ENCODE measurements at regions not wholly inside any gene's neighbourhood (a gene's known extent, or its start where the extent isn't known, plus 50 kb on each side); places are given as distances from the start of the nearest gene placed in this dataset.

DNA sequence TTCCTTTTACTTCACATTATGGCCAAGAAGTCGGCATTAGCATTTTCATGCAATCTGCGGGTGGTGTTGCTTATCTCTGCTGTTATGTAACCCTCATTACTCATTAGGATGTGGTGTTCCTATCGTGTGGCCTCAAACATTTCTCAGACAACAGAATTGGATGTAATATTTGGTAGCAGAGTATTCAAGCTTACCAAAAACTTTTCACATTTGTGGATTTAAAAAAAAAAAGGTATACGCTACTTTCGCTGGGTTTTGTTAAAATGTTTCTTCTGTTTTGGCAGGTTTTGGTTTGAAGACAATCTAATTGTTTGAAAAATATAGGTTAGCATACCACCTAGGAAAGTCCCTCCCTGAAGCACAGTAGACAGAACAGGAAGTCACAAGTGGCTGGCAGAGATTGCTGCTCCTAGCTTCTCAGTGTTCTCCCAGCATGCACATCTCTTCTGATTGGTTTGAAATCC, 128.8 kb downstream of the GATA3 start:
- Histone ChIP-seq H3K9me3 (ENCODE audit: control insufficient read depth, insufficient read depth, low read length) (no peaks in the 10 kb centered on the region), H3K4me3 (ENCODE audit: low read depth, low read length) (no peak overlapping the region), H3K4me1 (ENCODE audit: control insufficient read depth, insufficient read depth, low read length) (no peaks in the 10 kb centered on the region), H3K27me3 (ENCODE audit: control insufficient read depth, insufficient read depth, low read length) (no peaks in the 10 kb centered on the region), H3K36me3 (ENCODE audit: control insufficient read depth, insufficient read depth, low read length) (no peaks in the 10 kb centered on the region), H3K27ac (ENCODE audit: low read depth, low read length) (no peak overlapping the region)
- WGBS (ENCODE audit: insufficient coverage) = no CpG with 5 or more reads among the region's 5 CpGs
- no peak for DNase-seq (ENCODE audit: low read depth in 4 of 6, low spot score in 6 of 6)

- Histone ChIP-seq H3K4me3 (ENCODE audit: low read depth, low read length) (no peak overlapping the region), H3K9me3 (ENCODE audit: control insufficient read depth, insufficient read depth, low read length) (no peaks in the 10 kb centered on the region), H3K36me3 (ENCODE audit: control insufficient read depth, insufficient read depth, low read length) (no peaks in the 10 kb centered on the region), H3K27me3 (ENCODE audit: control insufficient read depth, insufficient read depth, low read length) (no peaks in the 10 kb centered on the region), H3K4me1 (ENCODE audit: control insufficient read depth, insufficient read depth, low read length) (no peaks in the 10 kb centered on the region), H3K27ac (ENCODE audit: low read depth, low read length) (no peak overlapping the region)
- no peak for DNase-seq (ENCODE audit: low read depth in 4 of 6, low spot score in 6 of 6)
- WGBS (ENCODE audit: insufficient coverage) = 89% methylated on average over 3 of the region's 3 CpGs
Measured at GRCh38 chr10:8187171-8187666, 132.7 kb downstream of the GATA3 start.

- Histone ChIP-seq H3K4me1 (ENCODE audit: control insufficient read depth, insufficient read depth, low read length) (no peaks in the 10 kb centered on the region), H3K36me3 (ENCODE audit: control insufficient read depth, insufficient read depth, low read length) (no peaks in the 10 kb centered on the region), H3K27me3 (ENCODE audit: control insufficient read depth, insufficient read depth, low read length) (no peaks in the 10 kb centered on the region), H3K9me3 (ENCODE audit: control insufficient read depth, insufficient read depth, low read length) (no peaks in the 10 kb centered on the region), H3K27ac (ENCODE audit: low read depth, low read length) (no peak overlapping the region), H3K4me3 (ENCODE audit: low read depth, low read length) (no peak overlapping the region)
- whole genome bisulfite sequencing (ENCODE audit: insufficient coverage) = 69% methylated on average over 7 of the region's 8 CpGs
- no peak for DNase-seq (ENCODE audit: low read depth in 4 of 6, low spot score in 6 of 6)
Measured at GRCh38 chr10:8189458-8189857, 135.0 kb downstream of the GATA3 start.

DNA sequence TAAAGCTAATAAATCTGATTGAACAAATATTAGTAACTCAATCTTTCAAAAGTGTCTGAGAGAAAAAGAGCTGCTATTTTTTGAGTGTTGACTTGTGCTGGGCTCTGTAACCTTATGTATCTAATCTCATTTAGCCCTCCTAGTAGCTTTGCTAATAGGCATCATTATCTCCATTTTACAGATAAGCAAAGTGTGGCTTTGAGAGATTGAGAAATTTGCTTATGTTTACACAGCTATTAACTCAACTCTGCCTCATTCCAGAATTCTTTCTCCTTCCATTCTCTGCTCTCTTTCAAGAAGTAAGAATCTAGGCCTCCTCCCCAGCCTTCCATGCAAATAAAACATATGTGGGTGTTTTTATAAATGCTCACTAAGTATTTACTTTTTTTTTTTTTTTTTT, 137.8 kb downstream of the GATA3 start:
- Histone ChIP-seq H3K4me3 (ENCODE audit: low read depth, low read length) (no peak overlapping the region), H3K9me3 (ENCODE audit: control insufficient read depth, insufficient read depth, low read length) (no peaks in the 10 kb centered on the region), H3K36me3 (ENCODE audit: control insufficient read depth, insufficient read depth, low read length) (no peaks in the 10 kb centered on the region), H3K27ac (ENCODE audit: low read depth, low read length) (no peak overlapping the region), H3K27me3 (ENCODE audit: control insufficient read depth, insufficient read depth, low read length) (no peaks in the 10 kb centered on the region), H3K4me1 (ENCODE audit: control insufficient read depth, insufficient read depth, low read length) (no peaks in the 10 kb centered on the region)
- no peak for DNase-seq (ENCODE audit: low read depth in 4 of 6, low spot score in 6 of 6)

- H3K27ac ChIP-seq (ENCODE audit: low read depth, low read length) = no peak overlapping the region
- H3K36me3 ChIP-seq (ENCODE audit: control insufficient read depth, insufficient read depth, low read length) = no peaks in the 10 kb centered on the region
- H3K9me3 ChIP-seq (ENCODE audit: control insufficient read depth, insufficient read depth, low read length) = no peaks in the 10 kb centered on the region
- H3K4me3 ChIP-seq (ENCODE audit: low read depth, low read length) = no peak overlapping the region
- H3K4me1 ChIP-seq (ENCODE audit: control insufficient read depth, insufficient read depth, low read length) = no peaks in the 10 kb centered on the region
- WGBS (ENCODE audit: insufficient coverage) = 86% methylated on average over 3 of the region's 4 CpGs
- H3K27me3 ChIP-seq (ENCODE audit: control insufficient read depth, insufficient read depth, low read length) = no peaks in the 10 kb centered on the region
- DNase-seq (ENCODE audit: low read depth in 4 of 6, low spot score in 6 of 6) = no peak
Measured at GRCh38 chr10:8193546-8193945, 139.1 kb downstream of the GATA3 start.

DNA sequence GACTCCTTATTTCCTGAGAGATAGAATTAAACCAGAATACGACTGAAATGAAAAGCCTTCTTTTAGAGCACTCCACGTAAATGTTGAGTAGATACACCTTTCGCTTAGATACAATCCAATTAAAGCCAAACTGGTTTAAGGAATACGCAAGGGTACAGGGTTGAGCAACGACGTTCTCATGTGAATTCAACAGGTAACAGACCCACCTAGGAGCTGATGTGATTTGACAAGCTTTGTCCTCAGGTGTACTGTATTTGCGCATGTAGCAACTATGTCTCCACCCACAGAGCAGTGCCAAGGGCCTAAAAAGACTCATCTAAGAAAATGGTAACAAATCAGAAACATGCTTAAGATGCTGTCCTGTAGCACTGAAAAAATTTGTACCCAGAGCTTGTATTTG, 139.6 kb downstream of the GATA3 start:
- Histone ChIP-seq H3K36me3 (ENCODE audit: control insufficient read depth, insufficient read depth, low read length) (no peaks in the 10 kb centered on the region), H3K4me1 (ENCODE audit: control insufficient read depth, insufficient read depth, low read length) (no peaks in the 10 kb centered on the region), H3K4me3 (ENCODE audit: low read depth, low read length) (no peak overlapping the region), H3K9me3 (ENCODE audit: control insufficient read depth, insufficient read depth, low read length) (no peaks in the 10 kb centered on the region), H3K27me3 (ENCODE audit: control insufficient read depth, insufficient read depth, low read length) (no peaks in the 10 kb centered on the region), H3K27ac (ENCODE audit: low read depth, low read length) (no peak overlapping the region)
- no peak for DNase-seq (ENCODE audit: low read depth in 4 of 6, low spot score in 6 of 6)
- 92% methylated on average over 5 of the region's 7 CpGs for whole genome bisulfite sequencing (ENCODE audit: insufficient coverage)

GRCh38 chr10:8206882-8207281, 152.4 kb downstream of the GATA3 start:
- Histone ChIP-seq H3K27ac (ENCODE audit: low read depth, low read length) (no peak overlapping the region), H3K4me1 (ENCODE audit: control insufficient read depth, insufficient read depth, low read length) (no peaks in the 10 kb centered on the region), H3K9me3 (ENCODE audit: control insufficient read depth, insufficient read depth, low read length) (no peaks in the 10 kb centered on the region), H3K27me3 (ENCODE audit: control insufficient read depth, insufficient read depth, low read length) (no peaks in the 10 kb centered on the region), H3K4me3 (ENCODE audit: low read depth, low read length) (no peak overlapping the region), H3K36me3 (ENCODE audit: control insufficient read depth, insufficient read depth, low read length) (no peaks in the 10 kb centered on the region)
- no peak for DNase-seq (ENCODE audit: low read depth in 4 of 6, low spot score in 6 of 6)

DNA sequence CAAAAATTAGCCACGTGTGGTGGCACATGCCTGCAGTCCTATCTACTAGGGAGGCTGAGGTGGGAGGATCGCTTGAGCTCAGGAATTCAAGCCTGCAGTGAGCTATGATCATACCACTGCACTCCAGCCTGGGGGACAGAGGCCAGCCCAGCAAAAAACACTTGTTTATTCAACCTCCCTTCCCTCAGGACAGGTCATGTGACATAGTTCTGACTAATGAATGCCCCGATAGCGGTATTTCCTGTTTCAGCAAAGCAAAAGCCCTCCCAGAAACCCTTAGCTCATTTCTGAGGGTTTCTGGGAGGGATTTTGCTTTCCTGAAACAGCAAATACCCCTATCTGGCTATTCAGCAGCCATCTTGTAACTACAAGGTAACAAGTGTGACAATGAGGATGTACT, 157.1 kb downstream of the GATA3 start:
- no peaks in the 10 kb centered on the region for H3K36me3 ChIP-seq (ENCODE audit: control insufficient read depth, insufficient read depth, low read length)
- WGBS (ENCODE audit: insufficient coverage) = 100% methylated on average over 1 of the region's 4 CpGs

DNA sequence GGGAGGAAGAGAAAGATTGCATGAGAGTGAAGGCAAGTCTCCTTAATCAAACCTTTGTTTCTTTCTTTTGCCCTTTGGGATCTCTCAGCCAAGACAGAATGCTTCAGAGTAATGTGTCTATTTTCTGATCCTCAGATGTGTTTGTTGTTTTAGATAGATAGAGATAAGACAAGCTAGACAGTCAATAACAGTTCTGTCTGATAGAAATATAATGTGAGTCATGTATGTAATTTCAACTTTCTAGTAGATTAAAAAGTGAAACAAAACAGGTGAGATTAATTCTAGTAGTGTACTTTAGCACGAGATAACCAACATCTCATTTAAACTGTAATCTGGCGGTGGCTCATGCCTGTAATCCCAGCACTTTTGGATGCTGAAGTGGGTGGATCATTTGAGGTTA, 159.2 kb downstream of the GATA3 start:
- Histone ChIP-seq H3K36me3 (ENCODE audit: control insufficient read depth, insufficient read depth, low read length) (no peaks in the 10 kb centered on the region), H3K4me3 (ENCODE audit: low read depth, low read length) (no peak overlapping the region), H3K9me3 (ENCODE audit: control insufficient read depth, insufficient read depth, low read length) (no peaks in the 10 kb centered on the region), H3K4me1 (ENCODE audit: control insufficient read depth, insufficient read depth, low read length) (no peaks in the 10 kb centered on the region), H3K27me3 (ENCODE audit: control insufficient read depth, insufficient read depth, low read length) (no peaks in the 10 kb centered on the region), H3K27ac (ENCODE audit: low read depth, low read length) (no peak overlapping the region)
- no peak for DNase-seq (ENCODE audit: low read depth in 4 of 6, low spot score in 6 of 6)
- no CpG with 5 or more reads among the region's 2 CpGs for WGBS (ENCODE audit: insufficient coverage)

More for the DNA sequence above, 157.1 kb downstream of the GATA3 start:
- Histone ChIP-seq H3K4me1 (ENCODE audit: control insufficient read depth, insufficient read depth, low read length) (no peaks in the 10 kb centered on the region), H3K9me3 (ENCODE audit: control insufficient read depth, insufficient read depth, low read length) (no peaks in the 10 kb centered on the region), H3K4me3 (ENCODE audit: low read depth, low read length) (no peak overlapping the region), H3K27ac (ENCODE audit: low read depth, low read length) (no peak overlapping the region), H3K27me3 (ENCODE audit: control insufficient read depth, insufficient read depth, low read length) (no peaks in the 10 kb centered on the region)
- DNase-seq (ENCODE audit: low read depth in 4 of 6, low spot score in 6 of 6) = no peak

GRCh38 chr10:8214587-8214986, 160.1 kb downstream of the GATA3 start:
- no peak for DNase-seq (ENCODE audit: low read depth in 4 of 6, low spot score in 6 of 6)
- H3K4me1 ChIP-seq (ENCODE audit: control insufficient read depth, insufficient read depth, low read length) = no peaks in the 10 kb centered on the region
- no peaks in the 10 kb centered on the region for H3K36me3 ChIP-seq (ENCODE audit: control insufficient read depth, insufficient read depth, low read length)
- H3K4me3 ChIP-seq (ENCODE audit: low read depth, low read length) = no peak overlapping the region
- 94% methylated on average over 3 of the region's 4 CpGs for WGBS (ENCODE audit: insufficient coverage)
- no peak overlapping the region for H3K27ac ChIP-seq (ENCODE audit: low read depth, low read length)
- no peaks in the 10 kb centered on the region for H3K27me3 ChIP-seq (ENCODE audit: control insufficient read depth, insufficient read depth, low read length)
- H3K9me3 ChIP-seq (ENCODE audit: control insufficient read depth, insufficient read depth, low read length) = no peaks in the 10 kb centered on the region
